IMR-90 (cell line): ENCODE measurements at regions not wholly inside any gene's neighbourhood (a gene's known extent, or its start where the extent isn't known, plus 50 kb on each side); places are given as distances from the start of the nearest gene placed in this dataset.

Experiments used
- ATAC-seq: fragments of 200-7000 bp; cut with Tn5 transposase; 2 replicates; pipeline ENCODE4 v1.9.1; 2020; ENCODE audit warnings: low read depth, mild to moderate bottlenecking, moderate library complexity
- BruUV-seq: library from RNA; stranded (reverse); fragments of 400-500 nt; replicated peaks from 2 replicates; lab custom pipeline; 2021; lab: Mats Ljungman, UMichigan
- CTCF ChIA-PET: fragments of 300-600 bp; formaldehyde crosslinking; extraction: SDS; loops from one replicate; lab custom pipeline; 2021; ENCODE audit warnings: antibody characterized with exemption; lab: Yijun Ruan, JAX
- POLR2A ChIA-PET: fragments of 300-600 bp; sonication (Branson Sonifier 250); formaldehyde crosslinking; loops from one replicate; lab custom pipeline; 2022; ENCODE audit warnings: antibody characterized with exemption; ENCODE audit not compliant: unreplicated experiment; lab: Charles Lee
- DNase-seq: peaks from one replicate; pipeline ENCODE4 v3.0.0; 2013
- H2AFZ ChIP-seq: replicated peaks from 2 replicates; pipeline ENCODE3; 2013; ENCODE audit warnings: low read length, mild to moderate bottlenecking; ENCODE audit not compliant: poor library complexity
- H2AK5ac ChIP-seq: 2 replicates; pipeline ENCODE4 v1.6.1; 2013; ENCODE audit warnings: low read depth, low read length, inconsistent platforms
- H2AK9ac ChIP-seq: replicated peaks from 2 replicates; pipeline ENCODE3; 2013; ENCODE audit warnings: mild to moderate bottlenecking, low read depth, low read length, moderate library complexity; ENCODE audit not compliant: poor library complexity
- H2BK120ac ChIP-seq: 2 replicates; pipeline ENCODE4 v1.6.1; 2013; ENCODE audit warnings: low read depth, low read length, inconsistent platforms
- H2BK15ac ChIP-seq: 3 replicates; pipeline ENCODE4 v1.6.1; 2013; ENCODE audit warnings: low read depth, low read length, inconsistent platforms
- H2BK20ac ChIP-seq: 2 replicates; pipeline ENCODE4 v1.6.1; 2013; ENCODE audit warnings: low read depth, mild to moderate bottlenecking, inconsistent platforms, low read length, moderate library complexity
- H2BK5ac ChIP-seq: 2 replicates; pipeline ENCODE4 v1.6.1; 2013; ENCODE audit warnings: mild to moderate bottlenecking, low read depth, low read length, inconsistent platforms; ENCODE audit not compliant: poor library complexity, severe bottlenecking
- H3K14ac ChIP-seq: replicated peaks from 2 replicates; pipeline ENCODE4 v1.6.1; 2013; ENCODE audit warnings: low read depth, low read length, inconsistent platforms
- H3K18ac ChIP-seq: 2 replicates; pipeline ENCODE4 v1.6.1; 2013; ENCODE audit warnings: low read depth, low read length, control low read depth
- H3K23ac ChIP-seq: 2 replicates; pipeline ENCODE4 v1.6.1; 2013; ENCODE audit warnings: low read depth, low read length, inconsistent platforms
- H3K27ac ChIP-seq: 2 replicates; pipeline ENCODE4 v1.5.1; 2013; ENCODE audit warnings: mild to moderate bottlenecking, control low read depth, low read length; ENCODE audit not compliant: insufficient read depth
- H3K27me3 ChIP-seq: 2 replicates; pipeline ENCODE4 v1.6.1; 2013; ENCODE audit warnings: low read length; ENCODE audit not compliant: control insufficient read depth, insufficient read depth
- H3K36me3 ChIP-seq: 2 replicates; pipeline ENCODE4 v1.6.1; 2013; ENCODE audit warnings: low read length, mixed read lengths; ENCODE audit not compliant: control insufficient read depth, insufficient read depth
- H3K4ac ChIP-seq: 2 replicates; pipeline ENCODE4 v1.6.1; 2013; ENCODE audit warnings: low read depth, low read length, inconsistent platforms
- H3K4me1 ChIP-seq: 2 replicates; pipeline ENCODE4 v1.6.1; 2013; ENCODE audit warnings: low read length, mixed read lengths; ENCODE audit not compliant: control insufficient read depth, insufficient read depth
- H3K4me2 ChIP-seq: 2 replicates; pipeline ENCODE4 v1.6.1; 2013; ENCODE audit warnings: low read depth, mild to moderate bottlenecking, control low read depth, low read length, moderate library complexity
- H3K4me3 ChIP-seq: 2 replicates; pipeline ENCODE4 v1.5.1; 2013; ENCODE audit warnings: low read depth, mild to moderate bottlenecking, control low read depth, low read length, moderate library complexity; ENCODE audit not compliant: insufficient read depth
- H3K56ac ChIP-seq: 2 replicates; pipeline ENCODE4 v1.6.1; 2013; ENCODE audit warnings: low read length, inconsistent platforms; ENCODE audit not compliant: insufficient read depth; ENCODE audit errors: extremely low read depth
- H3K79me1 ChIP-seq, 2 experiments: 2 replicates each; pipeline ENCODE4 v1.6.1; 2013; ENCODE audit warnings: low read length in 2 of 2, inconsistent platforms in 1 of 2, low read depth in 1 of 2
- H3K9ac ChIP-seq: 2 replicates; pipeline ENCODE4 v1.6.1; 2013; ENCODE audit warnings: low read depth, low read length, control low read depth
- H3K9me1 ChIP-seq: 2 replicates; pipeline ENCODE4 v1.6.1; 2013; ENCODE audit warnings: low read length, inconsistent platforms; ENCODE audit not compliant: insufficient read depth
- H3K9me3 ChIP-seq: 2 replicates; pipeline ENCODE4 v1.6.1; 2013; ENCODE audit warnings: low read length; ENCODE audit not compliant: control insufficient read depth, insufficient read depth
- H4K20me1 ChIP-seq: 2 replicates; pipeline ENCODE4 v1.6.1; 2013; ENCODE audit warnings: low read length, inconsistent platforms; ENCODE audit not compliant: insufficient read depth
- H4K5ac ChIP-seq: 2 replicates; pipeline ENCODE4 v1.6.1; 2013; ENCODE audit warnings: mild to moderate bottlenecking, low read depth, low read length, control low read depth
- H4K8ac ChIP-seq, 2 experiments: 2 replicates each; pipeline ENCODE4 v1.6.1; 2013; ENCODE audit warnings: low read depth in 2 of 2, low read length in 2 of 2, control low read depth in 1 of 2, inconsistent platforms in 1 of 2
- H4K91ac ChIP-seq: 2 replicates; pipeline ENCODE4 v1.6.1; 2013; ENCODE audit warnings: low read depth, low read length, inconsistent platforms; ENCODE audit not compliant: insufficient read depth
- BHLHE40 ChIP-seq: fragments of 150-350 bp; IDR thresholded peaks from 2 replicates; pipeline ENCODE4 v1.6.1; 2016; ENCODE audit warnings: mild to moderate bottlenecking, low read depth, low read length
- CEBPB ChIP-seq: IDR thresholded peaks from 2 replicates; pipeline ENCODE4 v1.6.1; 2012; ENCODE audit warnings: low read depth, low read length, improper control_type of control experiment
- CHD1 ChIP-seq: IDR thresholded peaks from 2 replicates; pipeline ENCODE4 v1.6.1; 2012; ENCODE audit warnings: low read depth, low read length, improper control_type of control experiment
- CTCF ChIP-seq: conservative IDR thresholded peaks from 2 replicates; pipeline ENCODE4 v1.5.1; 2012; ENCODE audit warnings: mild to moderate bottlenecking, low read depth, low read length, improper control_type of control experiment
- FOS ChIP-seq: fragments of 150-350 bp; IDR thresholded peaks from 2 replicates; pipeline ENCODE4 v1.6.1; 2016; ENCODE audit warnings: low read depth, low read length
- MAFK ChIP-seq: IDR thresholded peaks from 2 replicates; pipeline ENCODE4 v1.6.1; 2012; ENCODE audit warnings: low read depth, low read length, improper control_type of control experiment
- MAZ ChIP-seq: IDR thresholded peaks from 2 replicates; pipeline ENCODE4 v1.6.1; 2012; ENCODE audit warnings: low read depth, mild to moderate bottlenecking, low read length, improper control_type of control experiment, moderate library complexity, borderline replicate concordance
- NFE2L2 ChIP-seq: fragments of 150-350 bp; IDR thresholded peaks from 2 replicates; pipeline ENCODE4 v1.6.1; 2016; ENCODE audit warnings: low read depth, mild to moderate bottlenecking, low read length
- POLR2A ChIP-seq: IDR thresholded peaks from 2 replicates; pipeline ENCODE4 v1.6.1; 2012; ENCODE audit warnings: mild to moderate bottlenecking, low read depth, low read length
- RAD21 ChIP-seq: IDR thresholded peaks from 2 replicates; pipeline ENCODE4 v1.6.1; 2012; ENCODE audit warnings: low read length, improper control_type of control experiment
- RCOR1 ChIP-seq: IDR thresholded peaks from 2 replicates; pipeline ENCODE4 v1.6.1; 2012; ENCODE audit warnings: mild to moderate bottlenecking, low read length, improper control_type of control experiment; ENCODE audit not compliant: insufficient replicate concordance
- RFX5 ChIP-seq: IDR thresholded peaks from 2 replicates; pipeline ENCODE4 v1.8.0; 2012; ENCODE audit warnings: low read depth, mild to moderate bottlenecking, low read length, moderate library complexity
- SMC3 ChIP-seq: fragments of 150-350 bp; IDR thresholded peaks from 2 replicates; pipeline ENCODE4 v1.6.1; 2016; ENCODE audit warnings: low read depth, mild to moderate bottlenecking, antibody characterized with exemption, low read length, moderate library complexity
- USF2 ChIP-seq: fragments of 150-350 bp; IDR thresholded peaks from 2 replicates; pipeline ENCODE4 v1.6.1; 2017; ENCODE audit warnings: mild to moderate bottlenecking, antibody characterized with exemption, low read length, low read depth
- WGBS, 2 experiments: methylation state at CpG; one replicate each; pipeline versions ENCODE4 v1.1.5 to v1.1.7; 2013; ENCODE audit warnings: missing lambda C conversion rate in 2 of 2; ENCODE audit not compliant: insufficient read length in 1 of 2; ENCODE audit errors: extremely low coverage in 2 of 2; 5-methylcytosine and 5-hydroxymethylcytosine counted together
- dilution Hi-C: fragments of 300-500 bp; cut with HindIII; formaldehyde crosslinking; loops from one replicate; pipeline ENCODE4 v1.14.3; 2018; ENCODE audit warnings: low sequenced_read_pairs; ENCODE audit not compliant: unreplicated experiment
- in situ Hi-C: fragments of 300-500 bp; cut with MboI; formaldehyde crosslinking; loops from 3 replicates; pipeline ENCODE4 v1.14.3; 2019; ENCODE audit warnings: low sequenced_read_pairs, inconsistent platforms, mixed read lengths
- intact Hi-C: fragments of 100-400 bp; cut with micrococcal nuclease; formaldehyde crosslinking; loops from 2 replicates; pipeline ENCODE4 v1.10.0; 2022
- TF ChIP-seq, protein P1 (sequence below): fragments of 150-350 bp; IDR thresholded peaks from 2 replicates; pipeline ENCODE4 v1.6.1; 2016; ENCODE audit warnings: low read depth, mild to moderate bottlenecking, low read length, moderate library complexity, borderline replicate concordance

- DNase-seq = no peak
- WGBS, 2 experiments = no CpG with 5 or more reads among the region's 6 CpGs
- H3K4ac ChIP-seq = no peak overlapping the region
- POLR2A ChIA-PET = no interaction called here
- H3K4me1 ChIP-seq = no peaks in the 10 kb centered on the region
- no peak overlapping the region for H2AK5ac ChIP-seq
- H3K56ac ChIP-seq = no peak overlapping the region
- dilution Hi-C loops = no loop called here
- H3K4me3 ChIP-seq = no peak overlapping the region
- ATAC-seq = no peak
- H3K9ac ChIP-seq = no peak overlapping the region
- no peak overlapping the region for H3K27ac ChIP-seq
- H3K9me3 ChIP-seq = no peaks in the 10 kb centered on the region
- no peaks in the 10 kb centered on the region for H3K36me3 ChIP-seq
- no peak overlapping the region for H3K14ac ChIP-seq
- no peak overlapping the region for H2AK9ac ChIP-seq
- no peak overlapping the region for H2BK120ac ChIP-seq
- no peak overlapping the region for H2BK20ac ChIP-seq
- H3K23ac ChIP-seq = no peak overlapping the region
- H3K18ac ChIP-seq = no peak overlapping the region
- no peaks in the 10 kb centered on the region for H3K79me1 ChIP-seq
- intact Hi-C loops = no loop called here
- TF ChIP-seq POLR2A = no peak
- TF ChIP-seq, protein P1, sequence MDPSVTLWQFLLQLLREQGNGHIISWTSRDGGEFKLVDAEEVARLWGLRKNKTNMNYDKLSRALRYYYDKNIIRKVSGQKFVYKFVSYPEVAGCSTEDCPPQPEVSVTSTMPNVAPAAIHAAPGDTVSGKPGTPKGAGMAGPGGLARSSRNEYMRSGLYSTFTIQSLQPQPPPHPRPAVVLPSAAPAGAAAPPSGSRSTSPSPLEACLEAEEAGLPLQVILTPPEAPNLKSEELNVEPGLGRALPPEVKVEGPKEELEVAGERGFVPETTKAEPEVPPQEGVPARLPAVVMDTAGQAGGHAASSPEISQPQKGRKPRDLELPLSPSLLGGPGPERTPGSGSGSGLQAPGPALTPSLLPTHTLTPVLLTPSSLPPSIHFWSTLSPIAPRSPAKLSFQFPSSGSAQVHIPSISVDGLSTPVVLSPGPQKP = no peak
- TF ChIP-seq USF2 = no peak
- TF ChIP-seq FOS = no peak
- no peak for TF ChIP-seq BHLHE40
- no peak for TF ChIP-seq RCOR1
- no peak for TF ChIP-seq MAFK
- TF ChIP-seq RFX5 = no peak
- no peak for TF ChIP-seq MAZ
- TF ChIP-seq CEBPB = no peak
- no peak for TF ChIP-seq SMC3
- TF ChIP-seq NFE2L2 = no peak
- no peak for TF ChIP-seq CTCF
- no peak for TF ChIP-seq CHD1
- TF ChIP-seq RAD21 = no peak
- no peak overlapping the region for H4K5ac ChIP-seq
- no peaks in the 10 kb centered on the region for H4K20me1 ChIP-seq
- H2BK5ac ChIP-seq = no peak overlapping the region
- no peak overlapping the region for H3K4me2 ChIP-seq
- H3K9me1 ChIP-seq = no peaks in the 10 kb centered on the region
- H4K8ac ChIP-seq = no peak overlapping the region
- no peak overlapping the region for H2AFZ ChIP-seq
- in situ Hi-C loops = no loop called here
- CTCF ChIA-PET = no interaction called here
- peaks cover 3% of the 10 kb centered on the region; the same call in 1 of the 2 replicates for H3K27me3 ChIP-seq
- no TSS peak for BruUV-seq
- H4K91ac ChIP-seq = no peak overlapping the region
- no peak overlapping the region for H2BK15ac ChIP-seq
These were observed 267.7 kb downstream of the RASSF9 start for GRCh38 chr12:85568395-85569103.
